Hematopoietic multipotent progenitor cell (in vitro differentiated cells): ENCODE measurements at regions not wholly inside any gene's neighbourhood (a gene's known extent, or its start where the extent isn't known, plus 50 kb on each side); places are given as distances from the start of the nearest gene placed in this dataset.

Source experiments
- DNase-seq, 3 donors: peaks; one replicate each; pipeline ENCODE4 v3.0.0-alpha.2; 2011 to 2015; ENCODE audit warnings: low read depth in 2 of 3, low spot score in 2 of 3

DNA sequence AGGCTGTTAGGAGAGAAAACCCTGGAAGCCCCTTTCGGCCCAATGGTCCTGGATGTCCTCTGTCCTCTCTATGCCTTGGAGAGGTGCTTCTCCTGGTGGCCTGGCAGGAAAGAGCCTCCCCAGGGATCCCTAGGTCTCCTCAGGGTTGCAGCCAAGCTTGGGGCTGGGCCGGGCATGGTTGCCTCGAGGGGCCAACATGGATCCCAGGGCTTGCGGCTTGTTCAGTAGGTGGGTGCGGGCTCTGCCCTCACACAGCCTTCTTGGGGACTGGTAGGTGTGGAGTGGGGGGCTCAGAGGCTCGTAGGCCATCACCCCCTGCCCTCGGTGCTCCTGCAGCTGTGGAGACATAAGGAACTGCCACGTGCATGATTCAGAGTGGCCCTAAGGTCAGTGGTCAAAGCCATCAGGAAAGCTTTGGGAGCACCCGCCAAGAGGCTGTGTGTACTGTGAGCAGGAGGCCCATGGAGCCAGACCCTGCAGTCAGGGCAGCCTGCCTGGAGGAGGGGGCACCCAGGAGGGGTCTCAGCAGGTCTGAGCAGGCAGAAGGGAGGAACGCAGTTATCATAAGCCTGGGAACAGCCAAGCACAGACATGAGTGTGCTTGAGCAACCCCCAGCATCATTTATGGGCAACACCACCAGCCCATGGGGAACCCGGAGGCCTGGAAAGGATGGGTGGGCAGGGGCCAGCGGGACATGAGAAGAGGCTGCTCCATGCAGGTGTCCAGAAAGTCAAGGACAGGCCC lies 231.0 kb downstream of the GLI2 start:
- no peak for DNase-seq

DNA sequence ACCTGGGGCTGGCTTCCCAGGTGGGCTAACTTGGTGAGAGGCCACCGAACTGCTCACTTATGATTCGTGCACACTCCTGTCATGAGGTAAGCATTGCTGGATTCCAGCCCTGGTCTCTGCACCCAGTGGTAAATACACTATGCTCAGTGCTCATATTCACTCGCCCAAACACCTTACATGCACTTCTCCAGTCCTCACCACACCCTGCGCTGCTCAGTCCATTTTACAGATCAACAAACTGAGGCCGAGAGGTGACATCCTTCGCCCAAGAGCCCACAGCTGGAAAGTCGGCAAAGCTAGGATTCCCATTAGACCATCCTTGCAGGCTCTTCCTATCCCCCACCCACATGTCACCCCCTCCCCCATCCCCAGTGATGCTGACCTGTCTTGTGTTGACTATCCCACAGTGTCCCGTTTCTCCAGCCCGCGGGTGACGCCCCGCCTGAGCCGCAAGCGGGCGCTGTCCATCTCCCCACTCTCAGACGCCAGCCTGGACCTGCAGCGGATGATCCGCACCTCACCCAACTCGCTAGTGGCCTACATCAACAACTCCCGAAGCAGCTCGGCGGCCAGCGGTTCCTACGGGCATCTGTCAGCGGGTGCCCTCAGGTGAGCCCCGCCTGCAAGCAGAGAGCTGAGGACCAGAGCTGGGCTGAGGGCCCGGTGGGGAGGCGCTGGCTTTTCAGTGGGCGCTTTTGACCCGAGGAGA lies 232.8 kb downstream of the GLI2 start:
- DNase-seq: no peak

DNA sequence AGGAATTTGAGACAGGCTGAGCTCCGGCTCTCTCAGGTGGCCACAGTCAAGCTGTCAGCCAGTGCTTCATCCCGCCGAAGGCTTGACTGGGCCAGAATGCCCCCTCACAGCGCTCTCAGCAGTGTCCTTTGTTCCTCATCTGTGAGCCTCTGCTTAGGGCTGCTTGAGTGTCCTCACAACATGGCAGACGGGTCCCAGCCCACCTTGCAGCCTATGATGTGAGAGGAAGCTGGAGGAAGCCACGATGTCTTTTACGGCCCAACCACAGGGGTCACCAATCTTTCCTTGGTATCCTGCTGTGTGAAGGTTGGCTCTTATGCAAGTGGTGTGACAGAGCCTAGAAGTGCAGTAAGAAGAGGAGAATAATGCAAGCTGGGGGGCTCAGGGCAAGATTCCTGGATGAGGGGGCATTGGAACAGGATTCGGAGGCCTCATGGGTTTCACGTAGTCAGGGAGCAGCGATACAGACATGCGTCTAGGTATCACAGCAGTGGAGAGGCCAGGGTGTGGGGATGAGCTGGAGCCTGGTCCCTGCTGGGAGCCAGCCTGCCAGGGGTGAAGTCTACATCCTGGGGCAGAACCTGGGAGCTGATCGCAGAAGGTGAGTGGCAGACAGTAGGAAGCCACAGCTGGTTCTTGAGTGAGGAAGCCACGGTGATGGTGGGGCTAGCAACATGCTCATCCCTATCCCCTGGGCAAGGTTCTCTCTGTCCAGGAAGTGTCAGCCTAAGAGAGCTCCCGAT lies 234.1 kb downstream of the GLI2 start:
- no peak for DNase-seq

DNA sequence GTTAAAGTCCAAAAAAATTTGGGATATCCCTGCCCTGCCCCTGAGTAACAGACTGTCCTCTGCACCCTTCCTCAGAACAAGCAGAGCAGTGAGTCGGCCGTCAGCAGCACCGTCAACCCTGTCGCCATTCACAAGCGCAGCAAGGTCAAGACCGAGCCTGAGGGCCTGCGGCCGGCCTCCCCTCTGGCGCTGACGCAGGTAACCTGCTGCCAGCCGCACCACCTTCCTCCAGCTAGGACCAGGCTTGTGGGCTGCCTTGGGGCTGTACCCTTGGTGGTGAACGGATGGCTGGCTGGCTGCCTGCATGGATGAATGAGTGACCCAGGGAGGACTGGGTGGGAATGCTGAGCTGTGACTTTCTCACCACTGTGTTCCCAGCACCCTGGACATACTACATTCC lies 236.2 kb downstream of the GLI2 start:
- DNase-seq: no peak

DNA sequence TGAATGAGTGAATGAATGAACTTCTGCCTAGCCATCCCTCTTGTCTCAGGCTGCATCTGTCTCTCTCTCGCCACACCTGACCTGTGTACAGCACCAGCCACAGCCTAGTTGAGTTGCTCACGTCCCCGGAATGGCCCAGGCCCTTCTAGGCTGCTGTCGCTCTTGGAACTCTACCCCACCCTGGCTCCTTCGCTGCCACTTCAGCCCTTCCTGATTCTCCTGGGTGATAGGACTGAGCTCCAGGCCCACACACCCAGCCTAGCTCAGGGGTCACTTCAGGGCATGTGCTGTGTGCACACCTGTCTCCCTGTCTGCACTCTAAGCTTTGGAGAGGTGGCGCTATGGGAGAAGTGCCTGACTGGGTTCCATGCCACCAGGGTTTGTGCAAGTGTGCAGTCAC lies 236.6 kb downstream of the GLI2 start:
- DNase-seq: no peak

DNA sequence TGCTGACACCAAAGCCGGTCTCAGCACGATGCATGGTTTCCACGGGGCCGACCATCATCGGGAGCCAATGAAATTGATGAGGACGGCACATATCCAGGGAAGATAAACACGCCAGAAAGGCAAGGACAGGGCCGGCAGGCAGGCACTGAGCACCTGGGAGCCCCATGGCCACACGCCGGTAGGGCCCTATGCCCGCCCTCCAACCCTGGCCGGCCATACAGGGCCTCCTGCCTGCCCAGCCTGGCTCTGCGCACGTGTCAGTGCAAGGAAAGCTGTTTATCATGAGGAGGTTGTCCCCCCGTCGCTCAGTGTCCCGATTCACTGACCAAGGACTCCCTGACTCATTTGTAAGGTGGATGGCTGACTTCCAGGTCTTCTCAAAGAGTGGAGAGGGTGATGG lies 237.5 kb downstream of the GLI2 start:
- DNase-seq: no peak

DNA sequence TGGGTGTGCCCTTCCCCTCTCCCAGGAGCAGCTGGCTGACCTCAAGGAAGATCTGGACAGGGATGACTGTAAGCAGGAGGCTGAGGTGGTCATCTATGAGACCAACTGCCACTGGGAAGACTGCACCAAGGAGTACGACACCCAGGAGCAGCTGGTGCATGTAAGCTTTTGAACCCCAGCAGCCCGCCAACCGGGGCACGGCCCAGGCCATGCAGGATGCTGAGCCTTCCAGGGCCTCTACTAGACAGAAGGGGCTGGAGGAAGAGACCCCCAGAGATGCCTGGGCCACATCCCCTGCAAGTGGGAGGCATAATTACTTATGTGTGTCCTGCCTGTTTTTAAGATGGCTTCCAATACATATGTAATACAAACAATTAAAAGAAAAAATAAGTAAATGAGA lies 239.3 kb downstream of the GLI2 start:
- no peak for DNase-seq

DNA sequence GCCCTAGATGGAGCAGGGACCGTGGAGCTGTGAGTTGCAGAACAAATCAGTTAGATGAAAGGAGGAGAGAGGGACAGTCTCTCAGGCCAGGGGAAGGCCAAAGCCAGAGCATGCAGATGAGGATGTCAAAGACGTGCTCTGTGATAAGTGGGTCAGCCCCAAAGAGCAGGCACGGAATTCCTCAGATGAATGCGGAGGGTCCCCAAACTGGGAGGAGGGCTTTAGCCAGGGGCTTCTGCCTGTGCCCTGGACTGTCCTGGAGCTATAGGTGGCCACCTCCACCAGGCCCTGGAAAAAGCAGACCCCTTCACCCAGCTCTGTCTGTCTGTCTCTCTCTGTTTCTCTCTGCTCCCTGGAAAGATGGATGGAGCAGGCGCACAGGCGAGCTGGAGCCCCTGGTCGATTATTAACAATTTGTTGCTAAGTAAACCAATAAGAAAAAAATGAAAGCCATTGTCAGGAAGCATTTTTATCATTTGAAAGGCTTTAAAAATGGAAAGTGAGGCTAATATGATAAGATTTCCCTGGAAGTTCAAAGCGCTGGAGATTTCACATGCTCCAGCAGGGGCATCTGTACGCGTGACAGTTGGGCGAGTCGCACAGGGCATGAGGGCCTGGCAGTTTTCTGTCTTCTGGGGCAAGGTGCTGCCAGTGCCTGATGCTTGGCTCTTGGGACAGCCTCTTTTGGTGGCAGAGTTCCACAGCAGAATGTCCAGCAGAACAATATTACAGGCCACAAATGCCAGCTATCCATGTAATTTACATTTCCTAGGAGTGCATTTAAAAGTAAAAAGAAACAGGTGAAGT lies 241.0 kb downstream of the GLI2 start:
- no peak for DNase-seq

DNA sequence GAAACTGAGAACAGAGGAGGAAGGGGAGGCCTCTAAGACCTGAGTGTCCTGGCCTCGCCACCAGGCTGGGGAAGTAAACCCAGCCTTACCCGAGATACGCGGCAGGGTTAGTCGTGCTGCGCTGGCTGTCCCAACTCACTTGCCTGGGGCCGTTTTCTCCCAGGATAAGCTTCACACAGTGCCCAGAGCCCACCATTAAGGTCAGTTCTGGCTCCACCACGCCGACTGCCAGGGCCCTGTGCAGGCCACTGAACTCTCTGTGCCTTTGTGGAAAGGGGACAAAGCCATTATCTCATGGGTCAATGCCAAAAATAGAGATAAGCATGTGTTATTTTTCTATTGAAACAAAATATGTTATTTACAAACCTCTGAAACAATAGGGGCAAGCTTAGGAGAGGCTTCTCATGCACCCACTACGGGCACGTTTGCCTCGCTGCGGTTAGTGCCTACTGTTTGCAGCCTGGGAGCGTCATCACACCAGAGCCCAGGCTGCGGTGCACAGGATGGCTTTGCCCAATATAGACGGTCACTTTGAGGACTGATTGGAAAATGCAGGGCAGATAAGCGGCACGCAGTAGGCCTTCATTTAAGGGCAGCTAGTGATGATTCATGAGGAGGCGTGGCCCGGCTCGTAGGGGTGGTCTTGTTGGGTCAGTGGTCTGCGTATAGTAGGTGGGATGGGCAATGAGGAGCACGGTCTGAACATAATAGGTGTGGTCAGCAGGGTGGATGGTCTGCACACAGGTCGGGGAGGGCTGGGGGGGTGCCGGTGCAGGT lies 242.1 kb downstream of the GLI2 start:
- DNase-seq: no peak

DNA sequence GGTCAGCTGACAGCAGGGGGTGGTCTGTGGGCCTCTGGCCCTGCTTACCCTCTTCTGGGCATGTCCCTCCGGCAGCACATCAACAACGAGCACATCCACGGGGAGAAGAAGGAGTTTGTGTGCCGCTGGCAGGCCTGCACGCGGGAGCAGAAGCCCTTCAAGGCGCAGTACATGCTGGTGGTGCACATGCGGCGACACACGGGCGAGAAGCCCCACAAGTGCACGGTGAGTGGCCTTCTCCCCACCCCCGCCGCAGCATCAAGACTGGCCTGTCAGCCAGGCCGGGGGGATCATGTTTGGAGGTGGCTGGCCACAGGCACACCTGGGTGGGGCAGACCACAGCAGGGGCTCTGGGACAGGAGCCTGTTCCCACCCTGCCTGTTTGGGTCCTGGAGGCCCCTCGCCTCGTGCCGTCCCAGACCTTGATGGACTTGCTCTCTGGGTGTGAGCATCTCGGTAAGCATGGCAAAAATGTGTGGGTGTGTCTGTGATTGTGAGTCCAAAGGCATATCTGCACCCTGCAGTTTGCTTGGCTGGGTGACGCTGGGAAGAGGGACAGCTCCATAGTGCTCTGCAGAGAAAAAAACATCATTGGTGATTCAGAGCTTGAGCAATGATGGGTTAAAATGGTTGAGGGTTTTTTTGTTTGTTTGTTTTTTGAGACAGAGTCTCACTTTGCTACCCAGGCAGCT lies 242.8 kb downstream of the GLI2 start:
- no peak for DNase-seq

DNA sequence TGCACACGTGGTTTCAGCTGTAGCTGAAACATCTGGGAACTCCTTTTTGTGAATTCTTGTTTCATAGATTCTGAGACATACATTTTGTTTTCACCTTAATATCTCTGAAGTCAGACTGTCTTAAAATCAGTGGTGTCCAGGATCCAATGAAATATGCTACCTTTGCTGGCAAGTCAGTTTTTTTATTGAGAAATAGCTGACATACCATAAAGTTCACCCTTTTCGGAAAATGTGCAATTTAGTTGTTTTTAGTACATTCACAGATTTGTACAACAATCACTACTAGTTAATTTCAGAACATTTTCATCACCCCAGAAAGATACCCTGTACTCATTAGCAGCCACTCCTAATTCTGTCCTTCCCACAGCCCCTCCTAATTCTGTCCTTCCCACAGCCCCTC lies 243.7 kb downstream of the GLI2 start:
- DNase-seq: no peak

DNA sequence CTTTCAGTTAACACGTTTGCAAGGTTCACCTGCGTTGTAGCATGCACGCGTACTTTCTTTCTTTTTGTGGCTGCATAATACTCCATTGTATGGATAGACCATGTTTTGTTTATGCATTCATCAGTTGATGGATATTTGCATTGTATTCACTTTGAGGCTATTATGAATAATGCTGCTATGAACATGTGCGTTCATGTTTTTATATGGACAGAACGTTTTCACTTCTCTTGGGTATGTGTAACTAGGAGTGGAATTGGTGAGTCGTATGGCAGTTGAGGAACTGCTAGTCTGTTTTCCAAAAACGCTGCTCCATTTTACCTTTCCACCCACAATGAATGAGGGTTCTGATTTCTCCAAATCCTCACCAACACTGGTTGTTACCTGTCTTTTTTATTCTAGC lies 244.3 kb downstream of the GLI2 start:
- no peak for DNase-seq

DNA sequence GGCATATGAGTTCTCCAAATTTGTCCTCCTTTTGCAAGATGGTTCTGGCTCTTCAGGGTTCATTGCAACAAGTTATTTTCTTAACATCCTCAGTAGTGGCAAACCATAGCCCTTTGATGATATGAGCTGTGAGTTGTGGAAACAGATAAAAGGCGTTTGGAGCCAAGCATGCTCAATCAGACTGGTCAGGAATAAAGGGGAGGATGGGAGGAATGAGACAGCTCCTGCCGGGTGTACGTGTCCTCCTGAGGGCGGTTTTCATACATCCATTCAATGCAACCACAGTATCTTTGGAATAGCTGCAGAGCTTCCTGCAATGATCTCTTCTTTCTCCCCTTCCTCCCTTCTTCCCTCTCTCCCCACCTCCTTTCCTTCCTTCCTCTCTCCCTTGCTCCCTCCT lies 245.8 kb downstream of the GLI2 start:
- no peak for DNase-seq

DNA sequence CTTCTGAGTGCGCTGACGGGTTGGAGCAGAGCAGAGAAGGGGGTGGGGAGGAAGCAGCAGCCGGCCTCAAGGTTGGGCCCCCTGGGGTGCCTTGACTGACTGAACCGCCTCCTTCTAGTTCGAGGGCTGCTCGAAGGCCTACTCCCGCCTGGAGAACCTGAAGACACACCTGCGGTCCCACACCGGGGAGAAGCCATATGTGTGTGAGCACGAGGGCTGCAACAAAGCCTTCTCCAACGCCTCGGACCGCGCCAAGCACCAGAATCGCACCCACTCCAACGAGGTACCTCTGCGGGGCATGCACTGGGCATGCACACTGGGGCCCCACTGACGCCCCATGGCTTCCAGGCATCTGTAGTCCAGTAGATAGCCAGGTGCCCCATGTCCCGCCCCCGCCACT lies 246.9 kb downstream of the GLI2 start:
- DNase-seq: no peak

DNA sequence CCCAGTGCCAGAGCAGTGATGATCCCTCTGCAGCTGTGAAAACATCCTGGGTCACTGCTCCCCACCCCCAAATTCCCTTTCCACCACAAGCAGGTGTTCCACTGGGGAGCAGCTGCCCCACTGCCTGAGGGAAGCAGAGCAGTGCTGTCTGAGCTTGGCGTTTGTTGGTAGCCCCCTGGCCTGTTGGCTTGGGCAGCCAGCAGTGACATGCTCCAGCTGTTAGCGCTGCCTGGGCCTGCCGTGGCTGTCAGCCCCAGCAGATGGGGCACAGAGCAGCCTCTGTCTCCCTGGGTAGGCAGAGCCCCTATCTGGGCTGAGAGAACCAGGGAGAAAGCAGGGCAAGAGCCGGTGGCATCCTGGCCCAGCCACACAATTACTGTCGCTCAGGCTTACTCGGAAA lies 247.7 kb downstream of the GLI2 start:
- DNase-seq: no peak

DNA sequence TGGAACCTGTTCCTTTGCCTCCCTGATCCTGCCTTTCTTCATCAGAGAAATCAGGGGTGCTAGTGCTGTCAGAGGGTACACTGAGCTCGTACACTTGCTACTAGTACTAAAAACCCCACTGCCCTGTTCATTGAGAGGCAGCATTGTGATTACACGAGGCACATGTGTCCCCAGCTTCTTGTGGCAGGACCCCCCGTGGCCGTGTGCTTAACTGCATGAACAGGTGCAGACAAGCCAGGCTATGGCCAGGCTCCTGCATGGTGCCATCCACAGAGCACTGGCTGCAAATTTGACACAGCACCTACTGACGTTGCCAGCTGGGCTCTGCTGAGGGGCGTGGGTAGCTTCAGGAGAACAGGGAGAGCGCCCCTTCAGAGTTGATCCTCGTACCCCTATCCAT lies 248.4 kb downstream of the GLI2 start:
- DNase-seq: no peak

DNA sequence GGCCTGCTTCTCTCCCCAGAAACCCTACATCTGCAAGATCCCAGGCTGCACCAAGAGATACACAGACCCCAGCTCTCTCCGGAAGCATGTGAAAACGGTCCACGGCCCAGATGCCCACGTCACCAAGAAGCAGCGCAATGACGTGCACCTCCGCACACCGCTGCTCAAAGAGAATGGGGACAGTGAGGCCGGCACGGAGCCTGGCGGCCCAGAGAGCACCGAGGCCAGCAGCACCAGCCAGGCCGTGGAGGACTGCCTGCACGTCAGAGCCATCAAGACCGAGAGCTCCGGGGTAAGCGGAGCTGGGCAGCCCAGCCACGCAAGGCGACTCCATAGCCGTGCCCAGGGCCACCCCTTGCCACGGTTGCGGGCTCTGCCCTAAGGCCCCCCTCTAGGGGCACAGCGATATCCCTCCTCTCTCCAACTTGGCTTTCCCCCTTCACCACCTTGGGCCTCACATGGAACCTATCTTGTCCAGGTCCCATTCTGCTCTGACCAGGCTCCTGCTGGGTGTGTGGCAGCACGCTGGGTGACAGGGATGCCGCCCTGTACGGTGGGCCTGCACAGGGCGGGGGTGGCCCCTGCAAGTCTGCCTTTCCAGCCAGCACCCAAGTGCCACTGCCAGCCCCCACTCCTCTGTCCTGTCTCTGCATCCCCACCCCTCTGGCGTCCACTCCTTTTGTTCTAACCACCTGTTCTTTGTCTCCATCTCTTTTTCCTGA lies 248.9 kb downstream of the GLI2 start:
- DNase-seq: no peak

DNA sequence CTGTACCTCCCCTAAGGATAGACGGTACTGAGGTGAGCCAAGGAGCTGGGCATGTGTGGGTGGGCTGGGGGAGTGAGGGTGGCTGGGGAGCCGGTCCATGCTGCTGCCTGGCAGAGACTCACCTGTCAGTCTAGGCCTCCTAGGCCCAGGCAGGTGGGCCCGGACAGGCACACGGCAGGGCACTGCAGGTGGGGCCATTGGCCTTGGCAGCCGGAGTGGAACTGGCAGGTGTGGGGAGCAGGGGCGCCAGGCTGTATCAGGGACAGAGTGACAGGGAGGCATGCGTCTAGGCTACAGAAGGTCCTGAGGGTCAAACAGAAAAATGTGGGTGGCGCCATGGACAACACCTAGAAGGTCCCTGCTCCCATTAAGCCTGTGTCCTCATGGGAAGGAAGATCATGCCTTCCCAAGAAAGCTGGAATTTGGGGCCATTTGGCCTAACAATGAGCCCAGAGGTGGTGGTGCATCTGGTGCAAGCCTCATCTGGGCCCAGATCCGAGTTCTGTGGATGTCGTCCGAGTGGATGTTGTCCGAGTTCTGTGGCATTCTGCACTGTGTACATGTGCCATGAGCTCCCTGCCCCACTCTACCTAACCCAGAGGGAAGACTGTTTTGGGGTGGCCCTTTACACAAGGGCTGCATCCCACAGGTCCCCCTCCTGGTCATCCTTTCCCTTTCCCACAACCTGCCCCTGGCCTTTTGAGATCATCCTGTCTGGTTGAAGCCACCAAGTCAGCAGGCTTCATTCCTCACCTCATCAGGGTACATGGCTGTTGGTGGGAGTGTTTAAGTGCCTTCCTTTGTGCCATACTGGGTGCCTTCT lies 249.7 kb downstream of the GLI2 start:
- DNase-seq: no peak
